Tibial nerve (tissue), 4 donors: ENCODE measurements at regions not wholly inside any gene's neighbourhood (a gene's known extent, or its start where the extent isn't known, plus 50 kb on each side); places are given as distances from the start of the nearest gene placed in this dataset.

Source experiments
- DNase-seq, 2 donors: peaks; one replicate each; pipeline ENCODE4 v3.0.0-alpha.2; 2019; ENCODE audit warnings: low spot score in 2 of 2
- H3K27ac ChIP-seq, 4 donors: fragments of 200-600 bp; sonication (generic) in 3 of 4; one replicate each; pipeline ENCODE4 v1.5.1; 2017 to 2019; ENCODE audit warnings: mild to moderate bottlenecking in 1 of 4
- H3K27me3 ChIP-seq, 2 donors: fragments of 200-600 bp; sonication (generic) in 1 of 2; one replicate each; pipeline versions ENCODE4 v1.5.1 to v1.6.0; 2017 to 2019
- H3K36me3 ChIP-seq, 3 donors: fragments of 200-600 bp; sonication (generic); one replicate each; pipeline ENCODE4 v1.5.1; 2018 to 2019
- H3K4me1 ChIP-seq, 4 donors: fragments of 200-600 bp; sonication (generic) in 3 of 4; one replicate each; pipeline ENCODE4 v1.5.1; 2017 to 2019
- H3K4me3 ChIP-seq, 4 donors: fragments of 200-600 bp; sonication (generic) in 3 of 4; one replicate each; pipeline ENCODE4 v1.5.1; 2017 to 2019; ENCODE audit warnings: mild to moderate bottlenecking in 1 of 4, moderate library complexity in 1 of 4
- H3K9me3 ChIP-seq, 4 donors: fragments of 200-600 bp; sonication (generic) in 3 of 4; one replicate each; pipeline ENCODE4 v1.5.1; 2017 to 2019
- CTCF ChIP-seq, 5 experiments: fragments of 200-600 bp in 3 of 5; fragments of 450-650 bp in 2 of 5; sonication (generic) in 3 of 5; IDR thresholded peaks; one replicate each; pipeline ENCODE4 v1.5.1; 2016 to 2019; ENCODE audit warnings: antibody characterized with exemption in 5 of 5, mild to moderate bottlenecking in 3 of 5, moderate library complexity in 2 of 5
- EP300 ChIP-seq, 2 donors: sonication (generic); formaldehyde crosslinking; IDR thresholded peaks; one replicate each; pipeline ENCODE4 v1.6.1; 2017; ENCODE audit warnings: antibody characterized with exemption in 2 of 2, mild to moderate bottlenecking in 1 of 2
- POLR2A ChIP-seq, 2 donors: fragments of 450-650 bp; IDR thresholded peaks; one replicate each; pipeline ENCODE4 v1.6.1; 2017; ENCODE audit warnings: antibody characterized with exemption in 2 of 2, mild to moderate bottlenecking in 2 of 2, moderate library complexity in 2 of 2
- WGBS, 2 donors: methylation state at CpG; one replicate each; pipeline ENCODE4 v1.1.5; 2018; 5-methylcytosine and 5-hydroxymethylcytosine counted together

DNA sequence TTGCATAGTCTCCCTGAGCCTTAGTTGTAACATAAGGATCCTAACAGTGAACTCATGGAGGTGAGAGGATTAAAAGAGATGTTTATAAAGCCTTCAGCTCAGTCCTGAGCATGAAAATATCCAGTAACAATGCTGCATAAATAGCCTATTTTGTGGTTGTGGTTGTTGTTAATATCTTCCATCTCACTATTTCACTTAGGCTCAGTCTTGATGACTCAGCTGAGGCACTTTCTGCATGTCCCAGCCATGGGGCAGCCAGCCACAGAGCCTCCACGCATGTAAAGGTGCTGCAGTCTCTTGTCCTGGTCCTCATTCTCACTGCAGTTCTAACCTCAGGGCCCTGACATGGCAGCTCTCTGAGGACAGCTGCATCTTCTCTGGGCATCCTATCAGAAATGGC, 218.8 kb upstream of the PKDCC start:
- no peaks in the 10 kb centered on the region for H3K9me3 ChIP-seq
- no peak overlapping the region for H3K27ac ChIP-seq
- H3K4me3 ChIP-seq, result no peak overlapping the region
- DNase-seq, result no peak
- WGBS, 2 donors, result 82 to 85% methylated on average over 1 of the region's 1 CpG
- no peaks in the 10 kb centered on the region for H3K4me1 ChIP-seq
- no peaks in the 10 kb centered on the region for H3K27me3 ChIP-seq
- H3K36me3 ChIP-seq, result no peaks in the 10 kb centered on the region
- no peak for TF ChIP-seq EP300 (IDR thresholded peaks at IDR 0.05)
- TF ChIP-seq POLR2A (IDR thresholded peaks at IDR 0.05), result no peak
- TF ChIP-seq CTCF (IDR thresholded peaks at IDR 0.05), result no peak

- TF ChIP-seq POLR2A (IDR thresholded peaks at IDR 0.05) (no peak), EP300 (IDR thresholded peaks at IDR 0.05) (no peak), CTCF (IDR thresholded peaks at IDR 0.05) (no peak)
- Histone ChIP-seq H3K9me3 (no peaks in the 10 kb centered on the region), H3K36me3 (no peaks in the 10 kb centered on the region), H3K4me3 (no peak overlapping the region), H3K27ac (no peak overlapping the region), H3K4me1 (no peaks in the 10 kb centered on the region), H3K27me3 (no peaks in the 10 kb centered on the region)
- no peak for DNase-seq
- 52 to 55% methylated on average over 1 of the region's 1 CpG for WGBS, 2 donors
These were observed 217.2 kb upstream of the PKDCC start for GRCh38 chr2:41830600-41830999.

DNA sequence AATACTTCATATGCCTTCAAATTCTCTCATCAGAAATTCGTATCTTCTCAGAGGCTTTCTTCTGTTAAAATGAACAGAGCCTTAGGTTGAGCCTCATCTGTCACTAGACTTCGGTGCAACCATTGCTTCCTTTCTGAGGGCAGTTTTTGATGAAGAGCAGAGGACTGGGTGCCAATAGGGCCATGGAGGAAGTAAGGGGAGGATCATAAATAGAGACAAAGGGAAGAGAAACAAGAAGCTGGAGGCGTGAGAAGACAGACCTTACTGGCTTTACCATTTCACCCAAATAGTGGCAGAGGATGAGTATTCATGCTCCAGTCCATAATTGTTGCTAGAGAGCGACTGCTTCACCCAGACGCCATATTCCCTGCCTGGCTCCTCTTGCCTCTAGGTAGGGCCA, 215.6 kb upstream of the PKDCC start:
- no peaks in the 10 kb centered on the region for H3K36me3 ChIP-seq

DNA sequence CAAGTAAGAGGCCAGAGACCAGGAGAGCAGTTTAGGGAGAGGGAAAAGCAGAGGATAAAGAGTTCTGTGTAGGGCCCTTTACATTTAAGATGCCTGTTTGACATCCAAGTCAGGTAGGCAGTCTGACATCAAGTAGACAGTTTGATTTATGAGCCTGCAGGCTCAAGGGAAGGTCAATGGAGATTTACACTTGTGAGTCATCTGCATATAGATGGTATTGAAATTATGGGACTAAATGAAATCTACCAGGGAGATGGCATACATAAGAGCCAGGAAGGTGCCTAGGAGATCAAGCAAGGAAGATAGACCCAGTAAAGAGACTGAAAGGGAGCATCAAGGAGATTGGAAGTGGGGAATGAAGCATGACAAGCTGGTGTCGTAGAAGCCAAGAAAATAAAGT, 212.4 kb upstream of the PKDCC start:
- no peak for TF ChIP-seq CTCF (IDR thresholded peaks at IDR 0.05)
- no peak for TF ChIP-seq POLR2A (IDR thresholded peaks at IDR 0.05)
- no peak overlapping the region for H3K4me3 ChIP-seq
- peaks cover 0 to 5% of the 10 kb centered on the region in 2 donors for H3K27me3 ChIP-seq
- DNase-seq, result no peak
- H3K27ac ChIP-seq, result no peak overlapping the region
- H3K4me1 ChIP-seq, result peaks cover 0 to 3% (median 0%) of the 10 kb centered on the region in 4 donors
- no peaks in the 10 kb centered on the region for H3K36me3 ChIP-seq
- WGBS, 2 donors, result 67 to 79% methylated on average over 1 of the region's 1 CpG
- H3K9me3 ChIP-seq, result no peaks in the 10 kb centered on the region

More for the DNA sequence above, 215.6 kb upstream of the PKDCC start:
- Histone ChIP-seq H3K27me3 (no peaks in the 10 kb centered on the region), H3K4me1 (no peaks in the 10 kb centered on the region), H3K9me3 (no peaks in the 10 kb centered on the region), H3K4me3 (no peak overlapping the region), H3K27ac (no peak overlapping the region)
- no peak for DNase-seq
- no peak for TF ChIP-seq EP300 (IDR thresholded peaks at IDR 0.05)
- TF ChIP-seq POLR2A (IDR thresholded peaks at IDR 0.05), result no peak
- TF ChIP-seq CTCF (IDR thresholded peaks at IDR 0.05), result no peak
- WGBS, 2 donors, result 80 to 83% methylated on average over 5 of the region's 5 CpGs

DNA sequence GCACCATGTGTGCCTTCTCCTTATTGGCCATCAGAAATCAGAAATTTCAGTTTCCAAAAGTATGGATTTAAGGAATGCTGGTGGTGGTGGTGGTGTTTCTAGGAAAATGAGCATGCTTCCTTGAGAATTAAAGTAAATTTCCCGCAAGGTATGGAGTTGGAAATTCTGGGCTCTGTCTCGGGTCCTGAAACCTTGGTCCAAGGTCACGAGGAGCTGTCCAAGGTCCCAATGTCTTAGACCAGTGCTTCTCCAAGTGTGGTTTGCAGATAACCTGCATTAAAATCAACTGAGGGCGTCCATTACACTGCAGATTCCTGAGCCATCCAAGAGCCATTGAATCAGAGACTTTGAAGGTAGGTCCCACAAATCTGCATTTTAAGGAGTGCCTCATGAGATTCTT, 210.9 kb upstream of the PKDCC start:
- TF ChIP-seq POLR2A (IDR thresholded peaks at IDR 0.05) (no peak), EP300 (IDR thresholded peaks at IDR 0.05) (no peak), CTCF (IDR thresholded peaks at IDR 0.05) (no peak)
- Histone ChIP-seq H3K9me3 (no peaks in the 10 kb centered on the region), H3K27ac (no peak overlapping the region), H3K36me3 (no peaks in the 10 kb centered on the region), H3K4me3 (no peak overlapping the region), H3K27me3 (peaks cover 0 to 5% of the 10 kb centered on the region in 2 donors), H3K4me1 (peaks cover 0 to 13% (median 6%) of the 10 kb centered on the region in 4 donors)
- 10 to 11% methylated on average over 4 of the region's 4 CpGs for WGBS, 2 donors
- no peak for DNase-seq
